NCI-H2171 (cell line): ENCODE measurements at regions not wholly inside any gene's neighbourhood (a gene's known extent, or its start where the extent isn't known, plus 50 kb on each side); places are given as distances from the start of the nearest gene placed in this dataset.

ENCODE experiments used
- DNase-seq: peaks from one replicate; lab custom pipeline; 2025; lab: John Stamatoyannopoulos, UW

GRCh38 chr1:30360281-30360680 is 363.1 kb downstream of the MATN1 start:
- DNase-seq, result no peak

GRCh38 chr1:30359539-30360220 is 363.7 kb downstream of the MATN1 start:
- no peak for DNase-seq

DNA sequence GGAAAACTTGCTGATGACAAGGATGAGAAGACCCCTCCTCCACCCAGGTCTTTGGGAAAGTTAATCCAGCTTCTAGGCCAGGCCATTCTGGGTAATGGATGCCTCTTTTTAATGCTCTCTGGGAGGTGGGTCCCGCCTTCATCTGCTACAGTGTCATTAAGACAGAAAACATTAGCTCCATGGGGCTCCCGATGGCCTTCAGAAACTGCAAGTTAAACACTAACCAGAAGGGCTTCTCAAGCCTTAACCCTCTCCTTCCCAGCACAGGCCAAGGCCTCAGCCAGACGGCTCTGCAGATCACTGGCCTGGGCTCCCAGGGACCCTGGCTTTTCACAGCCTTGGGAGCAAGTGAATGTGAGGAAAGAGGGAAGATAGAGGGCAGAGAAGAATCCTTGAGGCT is 364.9 kb downstream of the MATN1 start:
- no peak for DNase-seq

- no peak for DNase-seq
Observed at GRCh38 chr1:30356839-30357238, 366.5 kb downstream of the MATN1 start.

DNA sequence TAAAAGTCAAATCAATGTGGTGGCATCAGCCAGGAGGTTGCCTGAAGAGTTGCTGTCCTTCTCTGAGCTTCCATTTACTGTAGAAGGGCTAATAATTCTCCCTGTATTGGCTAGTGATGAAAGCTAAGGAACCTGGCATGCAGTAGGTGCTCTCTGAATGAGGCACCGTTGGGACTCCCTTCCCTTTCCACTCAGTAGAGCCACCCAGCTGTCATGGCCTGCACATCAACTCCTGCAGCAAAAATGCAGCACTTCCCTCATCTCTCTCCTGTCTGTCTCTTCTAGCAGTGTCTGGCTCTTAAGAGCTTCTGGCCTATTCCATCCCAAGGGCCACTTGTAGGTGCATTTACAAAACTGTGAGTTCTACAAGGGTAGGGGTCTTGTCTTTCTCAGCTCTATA is 369.0 kb downstream of the MATN1 start:
- DNase-seq, result no peak

DNA sequence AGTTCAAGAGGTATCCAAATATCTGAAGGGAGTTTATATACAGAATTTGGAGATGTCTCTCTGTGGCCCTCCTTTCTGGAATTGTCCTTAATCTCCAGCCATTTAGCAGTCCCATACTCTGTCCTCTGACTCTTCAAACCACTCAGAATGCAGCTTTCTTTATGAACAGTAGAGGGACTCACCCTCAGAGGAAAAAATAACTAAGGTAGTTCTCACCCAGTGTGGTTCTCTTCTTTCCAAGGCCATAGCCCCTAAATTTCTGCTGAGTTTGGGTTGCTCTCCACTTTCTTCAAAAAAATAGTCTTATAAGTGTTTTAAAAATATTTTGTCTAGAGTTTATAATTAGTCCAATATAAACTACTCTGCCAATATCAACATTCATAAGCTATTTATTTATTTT is 369.7 kb downstream of the MATN1 start:
- no peak for DNase-seq

DNA sequence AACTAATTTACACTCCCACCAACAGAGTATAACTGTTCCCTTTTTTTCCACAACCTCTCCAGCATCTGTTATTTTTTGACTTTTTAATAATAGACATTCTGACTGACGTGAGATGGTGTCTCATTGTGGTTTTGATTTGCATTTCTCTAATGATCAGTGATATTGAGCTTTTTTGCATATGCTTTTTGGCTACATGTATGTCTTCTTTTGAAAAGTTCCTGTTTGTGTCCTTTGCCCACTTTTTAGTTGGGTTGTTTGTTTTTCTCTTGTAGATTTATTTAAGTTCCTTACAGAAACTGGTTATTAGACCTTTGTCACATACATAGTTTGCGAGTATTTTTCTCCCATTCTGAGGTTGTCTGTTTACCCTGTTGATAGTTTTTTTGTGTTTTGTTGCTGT is 375.2 kb downstream of the MATN1 start:
- no peak for DNase-seq

- no peak for DNase-seq
Observed at GRCh38 chr1:30345491-30346130, 377.8 kb downstream of the MATN1 start.

GRCh38 chr1:30343562-30343961 is 379.8 kb downstream of the MATN1 start:
- no peak for DNase-seq

GRCh38 chr1:30342535-30343141 is 380.7 kb downstream of the MATN1 start:
- DNase-seq, result no peak

GRCh38 chr1:30340934-30341333 is 382.5 kb downstream of the MATN1 start:
- no peak for DNase-seq

DNA sequence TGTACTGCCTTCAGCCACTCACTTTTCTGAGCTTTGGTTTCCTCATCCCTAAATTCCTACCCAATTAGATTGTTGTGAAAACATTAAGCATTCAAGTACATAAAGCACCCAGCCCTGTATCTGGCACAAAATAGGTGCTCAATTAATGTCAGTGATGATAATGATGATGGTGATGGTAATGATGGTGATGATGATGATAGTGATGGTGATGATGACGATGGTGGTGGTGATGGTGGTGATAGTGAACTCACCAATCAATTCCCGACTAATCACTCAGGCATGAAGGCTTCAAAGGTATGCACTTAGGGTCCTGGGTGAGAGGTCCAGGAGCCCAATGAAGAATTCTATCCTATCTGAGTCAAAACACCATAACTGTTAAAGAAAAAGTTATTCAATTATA is 383.5 kb downstream of the MATN1 start:
- no peak for DNase-seq

DNA sequence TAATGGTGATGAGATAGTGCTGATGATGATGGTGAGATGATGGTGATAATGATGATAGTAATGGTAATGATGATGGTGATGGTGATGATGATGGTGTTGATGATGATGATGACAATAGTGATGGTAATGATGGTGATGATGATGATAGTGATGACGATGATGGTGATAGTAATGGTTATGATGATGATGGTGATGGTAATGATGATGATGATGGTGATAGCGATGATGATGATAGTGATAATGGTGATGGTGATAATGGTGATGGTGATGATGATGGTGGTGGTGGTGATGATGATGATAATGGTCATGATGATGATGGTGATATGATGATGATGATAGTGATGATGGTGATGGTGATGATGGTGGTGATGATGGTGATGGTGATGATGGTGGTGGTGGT is 384.6 kb downstream of the MATN1 start:
- no peak for DNase-seq

GRCh38 chr1:30337324-30337620 is 386.1 kb downstream of the MATN1 start:
- no peak for DNase-seq

- no peak for DNase-seq
Observed at GRCh38 chr1:30336550-30337323, 386.6 kb downstream of the MATN1 start.

DNA sequence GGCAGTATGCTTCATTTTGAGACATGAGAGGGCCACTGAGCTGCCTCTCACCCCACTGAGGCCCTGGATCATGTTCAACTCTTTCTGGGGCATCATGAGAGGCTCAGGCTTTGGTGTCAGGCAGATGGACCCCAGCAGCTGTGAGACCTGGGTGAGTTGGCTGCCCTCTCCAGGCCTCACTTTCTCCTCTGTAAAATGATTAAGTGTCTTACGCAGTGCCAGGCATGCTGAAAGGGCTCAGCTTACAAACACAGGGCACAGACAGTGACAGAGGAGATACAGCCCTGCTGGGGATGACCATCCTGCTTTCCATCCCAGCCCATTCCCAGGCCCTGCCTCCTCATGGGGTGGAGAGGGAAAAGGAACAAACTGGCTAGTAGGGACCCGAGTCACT is 387.4 kb downstream of the MATN1 start:
- DNase-seq, result no peak

- DNase-seq, result no peak
Observed at GRCh38 chr1:30335389-30335996, 387.9 kb downstream of the MATN1 start.

DNA sequence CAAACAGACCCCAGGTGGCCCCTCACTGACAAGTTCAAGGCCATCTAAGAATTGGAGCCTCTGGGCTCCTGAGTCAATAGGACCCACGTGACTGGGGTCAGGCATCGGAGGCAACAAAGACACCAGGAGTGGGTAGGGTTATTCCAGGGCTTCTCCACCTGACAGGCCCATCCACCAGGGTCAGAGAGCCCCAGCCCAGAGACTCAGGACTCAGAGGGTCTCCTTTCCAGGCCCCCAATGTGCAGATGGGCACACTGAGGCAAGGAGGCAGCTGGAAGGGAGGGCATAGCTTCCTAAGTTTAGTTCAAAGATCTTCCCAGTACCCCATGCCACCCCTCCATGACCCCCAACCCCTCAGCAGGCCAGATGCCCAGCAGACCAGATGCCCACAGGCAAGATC is 388.6 kb downstream of the MATN1 start:
- DNase-seq, result no peak

DNA sequence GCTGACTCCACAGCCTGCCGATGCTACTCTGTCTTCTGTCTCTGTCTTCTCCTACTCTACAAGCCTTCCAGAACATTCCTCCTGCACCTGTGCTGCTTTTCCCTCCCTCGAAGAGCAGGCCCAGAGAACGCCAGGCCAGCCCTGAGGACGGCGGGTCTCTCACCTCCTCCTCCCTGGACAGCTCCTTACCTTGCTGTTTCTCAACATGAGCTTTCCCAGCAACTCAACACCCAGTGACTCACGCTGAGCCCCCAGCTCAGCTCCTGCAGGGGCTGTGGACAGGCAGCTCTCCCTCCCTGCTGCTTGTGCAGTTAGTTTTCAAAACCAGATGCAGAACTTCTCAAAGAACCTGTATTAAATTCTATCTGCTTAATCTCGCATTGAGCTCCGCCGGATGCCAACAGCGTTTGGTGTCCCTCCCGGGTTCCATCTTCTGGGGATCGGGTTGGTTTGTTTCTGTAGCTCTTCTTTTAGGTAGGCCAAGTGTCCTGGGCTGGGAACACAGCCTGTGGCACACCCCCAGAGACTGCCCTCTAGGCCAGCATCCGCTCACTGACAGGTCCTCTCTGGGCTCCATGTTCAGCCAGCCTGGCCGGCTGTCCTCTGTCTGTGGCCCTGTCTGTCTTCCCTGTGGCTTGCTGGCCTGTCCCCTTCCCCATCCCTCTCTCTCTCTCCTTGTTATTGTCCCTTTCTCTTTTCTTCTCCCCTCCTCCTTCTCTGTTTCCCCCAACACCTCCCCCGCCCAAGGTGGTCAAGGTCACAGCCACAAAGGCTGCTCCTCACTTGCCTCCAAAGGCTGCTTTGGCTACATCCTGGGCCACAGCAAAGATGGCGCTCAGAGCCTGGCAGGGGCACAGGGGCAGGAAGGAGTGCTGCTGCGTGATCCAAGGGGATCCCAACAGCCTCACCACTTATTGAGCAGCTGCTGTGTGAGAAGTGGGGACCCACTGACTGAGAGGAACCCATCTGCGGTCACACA is 391.0 kb downstream of the MATN1 start:
- DNase-seq, result no peak

DNA sequence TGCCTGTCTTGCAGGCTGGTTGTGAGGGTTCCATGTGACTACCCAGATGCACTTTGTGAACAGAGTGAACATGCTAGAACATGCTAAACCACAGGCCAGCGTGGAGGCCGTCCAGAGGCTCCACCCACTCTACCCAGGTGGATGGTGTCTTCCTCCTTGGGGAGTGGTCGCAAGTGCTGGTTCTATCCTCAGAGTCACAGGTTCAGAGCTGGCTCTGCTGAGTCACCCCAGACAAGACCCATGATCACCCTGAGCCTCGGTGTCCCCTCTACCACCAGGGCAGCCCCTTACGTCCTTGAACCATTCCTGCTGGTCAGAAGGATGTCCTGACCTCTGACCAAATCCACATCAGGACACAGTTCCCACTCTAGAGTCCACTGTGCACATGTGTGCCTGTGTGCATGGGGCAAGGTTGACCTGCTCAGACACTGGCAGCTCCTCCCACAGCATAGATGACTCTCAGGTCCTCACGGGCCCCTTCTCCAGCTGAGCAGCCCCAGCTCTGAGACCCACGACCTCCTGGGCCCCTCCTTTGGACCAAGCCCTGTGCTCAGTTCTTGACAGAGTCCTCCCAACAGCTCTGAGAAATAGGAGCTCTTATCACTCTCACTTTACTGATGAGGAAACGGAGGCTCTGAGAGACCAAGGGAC is 391.8 kb downstream of the MATN1 start:
- DNase-seq, result no peak

DNA sequence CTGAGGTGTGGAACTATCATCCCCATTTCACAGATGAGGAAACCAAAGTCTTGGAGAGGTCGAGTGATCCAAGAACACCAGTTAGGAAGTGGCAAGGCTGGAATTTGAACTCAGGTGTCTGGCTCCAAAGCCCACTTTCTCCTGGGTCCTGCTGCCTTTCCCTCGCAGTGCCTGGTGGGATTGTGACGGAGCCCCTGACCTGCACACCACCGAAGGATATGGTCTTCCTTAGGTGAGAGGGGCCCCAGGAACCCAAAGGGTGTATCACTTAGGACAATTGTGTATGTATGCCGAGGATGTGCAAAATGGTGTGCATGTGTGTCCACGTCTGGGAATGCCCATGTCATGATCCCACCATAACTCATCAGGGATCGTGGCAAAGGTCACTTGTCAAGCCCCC is 392.7 kb downstream of the MATN1 start:
- DNase-seq, result no peak
